ENCODE measurements at regions not wholly inside any gene's neighbourhood (a gene's known extent, or its start where the extent isn't known, plus 50 kb on each side); places are given as distances from the start of the nearest gene placed in this dataset.

DNA sequence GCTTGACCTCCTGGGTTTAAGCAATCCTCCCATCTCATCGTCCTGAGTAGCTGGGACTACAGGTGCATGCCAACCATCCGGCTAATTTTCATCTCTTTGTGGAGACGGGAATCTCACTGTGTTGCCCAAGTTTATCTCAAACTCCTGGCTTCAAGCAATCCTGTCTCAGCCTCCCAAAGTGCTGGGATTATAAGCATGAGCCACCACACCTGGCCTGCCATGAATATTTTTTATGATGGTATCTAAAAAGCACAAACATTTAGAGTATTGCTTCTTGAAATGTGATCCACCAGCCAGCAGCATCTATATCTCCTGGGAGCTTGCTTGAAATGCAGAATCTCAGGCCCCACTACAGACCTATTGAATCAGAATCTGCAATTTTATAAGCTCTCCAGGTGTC is 111.2 kb upstream of the CLDN10 start:
- Histone ChIP-seq H3K9ac (ENCODE audit: low read length) (no peak overlapping the region), H4K91ac (ENCODE audit: low read depth, low read length) (no peak overlapping the region), H2BK120ac (ENCODE audit: insufficient read depth, low read length, poor library complexity) (no peak overlapping the region), H3K79me1 (ENCODE audit: low read length) (no peaks in the 10 kb centered on the region), H2BK5ac (ENCODE audit: low read depth, low read length, poor library complexity) (no peak overlapping the region), H3K4me2 (ENCODE audit: low read length) (no peak overlapping the region), H2AFZ (ENCODE audit: insufficient read depth, low read length, poor library complexity) (no peak overlapping the region), H3K18ac (ENCODE audit: low read length) (no peak overlapping the region), H2BK12ac (ENCODE audit: low read length) (no peak overlapping the region), H3K9me3 (ENCODE audit: insufficient read depth, low read depth, low read length) (no peaks in the 10 kb centered on the region), H3K4me1 (ENCODE audit: control insufficient read depth in 1 of 2, insufficient read depth in 2 of 2, low read length in 2 of 2) (no peaks in the 10 kb centered on the region), H3K27me3 (ENCODE audit: insufficient read depth, low read length) (no peaks in the 10 kb centered on the region), H3K79me2 (ENCODE audit: control insufficient read depth, insufficient read depth, low read length, poor library complexity) (no peaks in the 10 kb centered on the region), H3K23ac (ENCODE audit: low read length) (no peak overlapping the region), H4K8ac (ENCODE audit: low read depth, low read length) (no peak overlapping the region), H3K4me3 (ENCODE audit: low read depth, low read length) (no peak overlapping the region), H3K36me3 (ENCODE audit: control insufficient read depth in 1 of 2, insufficient read depth in 2 of 2, low read length in 2 of 2) (no peaks in the 10 kb centered on the region), H3K27ac (ENCODE audit: low read depth, low read length) (no peak overlapping the region), H3K14ac (ENCODE audit: low read length) (no peak overlapping the region), H2AK5ac (ENCODE audit: low read length) (no peak overlapping the region), H4K12ac (ENCODE audit: low read depth, low read length) (no peak overlapping the region), H3K4ac (ENCODE audit: low read depth, low read length) (no peak overlapping the region)
- no CpG with 5 or more reads among the region's 3 CpGs for WGBS (ENCODE audit: extremely low coverage, insufficient coverage, insufficient read length)
- peak; percentile 69 to 86 for DNase-seq

DNA sequence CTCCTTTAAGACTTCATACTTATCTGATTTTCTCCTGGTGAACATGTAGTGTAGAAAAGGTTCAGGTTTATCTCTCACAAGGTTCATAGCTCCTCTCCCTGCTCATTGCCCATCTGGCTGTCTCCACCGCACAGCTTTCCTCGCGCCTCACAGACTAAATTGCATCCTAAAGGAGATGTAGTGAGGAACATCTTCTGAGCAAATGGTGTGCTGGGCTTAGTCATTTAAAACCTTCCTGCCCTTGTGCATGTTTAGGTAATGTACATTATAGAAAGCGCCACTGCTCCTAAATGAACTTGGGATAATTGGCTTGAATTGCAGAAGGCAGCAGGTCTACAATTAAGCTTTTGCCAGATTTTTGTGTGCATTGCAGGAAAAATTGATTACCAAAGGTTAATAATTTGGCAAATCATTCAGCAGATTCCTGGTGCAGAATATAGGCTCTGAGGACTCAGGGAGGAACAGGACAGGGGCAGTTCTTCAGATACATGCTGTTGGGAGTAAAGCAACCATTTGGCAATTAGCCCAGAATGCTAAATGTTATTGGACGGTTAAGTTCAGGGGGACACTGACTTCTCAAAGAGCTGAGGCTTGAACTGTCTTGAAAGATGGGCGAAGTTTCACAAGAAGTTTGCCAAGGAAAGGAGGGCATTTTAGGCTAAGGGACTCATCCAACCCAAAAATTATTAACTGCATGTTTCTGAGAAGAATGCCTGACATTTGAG is 108.4 kb upstream of the CLDN10 start:
- Histone ChIP-seq H4K8ac (ENCODE audit: low read depth, low read length) (no peak overlapping the region), H2AK5ac (ENCODE audit: low read length) (no peak overlapping the region), H3K4ac (ENCODE audit: low read depth, low read length) (no peak overlapping the region), H3K79me1 (ENCODE audit: low read length) (no peaks in the 10 kb centered on the region), H3K79me2 (ENCODE audit: control insufficient read depth, insufficient read depth, low read length, poor library complexity) (no peaks in the 10 kb centered on the region), H3K9ac (ENCODE audit: low read length) (no peak overlapping the region), H3K4me3 (ENCODE audit: low read depth, low read length) (no peak overlapping the region), H3K27me3 (ENCODE audit: insufficient read depth, low read length) (no peaks in the 10 kb centered on the region), H2BK12ac (ENCODE audit: low read length) (no peak overlapping the region), H4K91ac (ENCODE audit: low read depth, low read length) (no peak overlapping the region), H3K9me3 (ENCODE audit: insufficient read depth, low read depth, low read length) (no peaks in the 10 kb centered on the region), H2BK120ac (ENCODE audit: insufficient read depth, low read length, poor library complexity) (no peak overlapping the region), H3K4me1 (ENCODE audit: control insufficient read depth in 1 of 2, insufficient read depth in 2 of 2, low read length in 2 of 2) (no peaks in the 10 kb centered on the region), H3K4me2 (ENCODE audit: low read length) (no peak overlapping the region), H3K14ac (ENCODE audit: low read length) (no peak overlapping the region), H2BK5ac (ENCODE audit: low read depth, low read length, poor library complexity) (no peak overlapping the region), H3K23ac (ENCODE audit: low read length) (no peak overlapping the region), H2AFZ (ENCODE audit: insufficient read depth, low read length, poor library complexity) (no peak overlapping the region), H3K27ac (ENCODE audit: low read depth, low read length) (no peak overlapping the region), H3K36me3 (ENCODE audit: control insufficient read depth in 1 of 2, insufficient read depth in 2 of 2, low read length in 2 of 2) (no peaks in the 10 kb centered on the region), H4K12ac (ENCODE audit: low read depth, low read length) (no peak overlapping the region), H3K18ac (ENCODE audit: low read length) (no peak overlapping the region)
- DNase-seq, result no peak
- WGBS (ENCODE audit: extremely low coverage, insufficient coverage, insufficient read length), result no CpG with 5 or more reads among the region's 6 CpGs

DNA sequence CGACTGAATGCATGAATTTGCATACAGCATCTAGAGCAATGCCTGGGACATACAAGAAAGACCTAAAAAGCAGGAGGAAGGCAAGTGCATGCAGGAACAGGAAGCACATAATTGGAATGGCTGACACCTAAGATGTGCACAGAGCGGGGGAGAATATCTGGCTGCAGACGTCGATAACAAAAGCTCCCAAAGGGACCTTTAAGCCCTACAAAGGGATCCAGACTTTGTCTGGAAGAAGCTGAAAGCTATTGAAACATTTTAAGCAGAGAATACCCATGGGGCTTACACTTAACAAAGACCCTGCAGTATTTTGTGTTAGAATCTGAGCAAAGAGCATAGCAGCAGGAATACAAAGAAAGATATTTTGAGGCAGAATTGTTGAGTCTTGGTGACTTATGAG is 107.4 kb upstream of the CLDN10 start:
- Histone ChIP-seq H3K23ac (ENCODE audit: low read length) (no peak overlapping the region), H3K4me2 (ENCODE audit: low read length) (no peak overlapping the region), H4K12ac (ENCODE audit: low read depth, low read length) (no peak overlapping the region), H3K27me3 (ENCODE audit: insufficient read depth, low read length) (no peaks in the 10 kb centered on the region), H3K79me2 (ENCODE audit: control insufficient read depth, insufficient read depth, low read length, poor library complexity) (no peaks in the 10 kb centered on the region), H4K8ac (ENCODE audit: low read depth, low read length) (no peak overlapping the region), H2AFZ (ENCODE audit: insufficient read depth, low read length, poor library complexity) (no peak overlapping the region), H2BK12ac (ENCODE audit: low read length) (no peak overlapping the region), H3K4me1 (ENCODE audit: control insufficient read depth in 1 of 2, insufficient read depth in 2 of 2, low read length in 2 of 2) (no peaks in the 10 kb centered on the region), H4K91ac (ENCODE audit: low read depth, low read length) (no peak overlapping the region), H3K27ac (ENCODE audit: low read depth, low read length) (no peak overlapping the region), H3K14ac (ENCODE audit: low read length) (no peak overlapping the region), H3K4ac (ENCODE audit: low read depth, low read length) (no peak overlapping the region), H2BK120ac (ENCODE audit: insufficient read depth, low read length, poor library complexity) (no peak overlapping the region), H3K9me3 (ENCODE audit: insufficient read depth, low read depth, low read length) (no peaks in the 10 kb centered on the region), H3K4me3 (ENCODE audit: low read depth, low read length) (no peak overlapping the region), H2AK5ac (ENCODE audit: low read length) (no peak overlapping the region), H3K9ac (ENCODE audit: low read length) (no peak overlapping the region), H3K79me1 (ENCODE audit: low read length) (no peaks in the 10 kb centered on the region), H2BK5ac (ENCODE audit: low read depth, low read length, poor library complexity) (no peak overlapping the region), H3K36me3 (ENCODE audit: control insufficient read depth in 1 of 2, insufficient read depth in 2 of 2, low read length in 2 of 2) (no peaks in the 10 kb centered on the region), H3K18ac (ENCODE audit: low read length) (no peak overlapping the region)
- no peak for DNase-seq
- no CpG with 5 or more reads among the region's 4 CpGs for WGBS (ENCODE audit: extremely low coverage, insufficient coverage, insufficient read length)

DNA sequence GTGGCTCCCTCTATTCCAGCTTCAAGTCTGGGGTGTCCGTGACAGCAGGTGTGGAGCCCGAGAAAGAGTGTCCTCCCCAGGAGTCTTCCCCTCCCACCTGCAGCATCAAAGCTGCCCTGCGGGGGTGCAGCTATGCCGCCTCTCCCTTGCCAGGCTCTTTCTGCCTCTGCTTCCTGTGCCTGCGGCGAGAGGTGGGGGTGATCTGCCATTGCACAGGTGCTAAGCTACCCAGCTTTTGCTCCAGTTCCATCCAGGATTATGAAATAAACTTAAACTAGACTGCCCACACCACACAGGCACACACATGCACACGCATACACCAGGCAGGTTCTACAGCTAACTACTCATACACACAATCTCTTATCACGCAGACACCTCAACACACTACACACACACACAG is 104.7 kb upstream of the CLDN10 start:
- Histone ChIP-seq H2BK5ac (ENCODE audit: low read depth, low read length, poor library complexity) (no peak overlapping the region), H3K4me3 (ENCODE audit: low read depth, low read length) (no peak overlapping the region), H3K27ac (ENCODE audit: low read depth, low read length) (no peak overlapping the region), H3K4me2 (ENCODE audit: low read length) (no peak overlapping the region), H2AFZ (ENCODE audit: insufficient read depth, low read length, poor library complexity) (no peak overlapping the region), H4K8ac (ENCODE audit: low read depth, low read length) (no peak overlapping the region), H3K79me2 (ENCODE audit: control insufficient read depth, insufficient read depth, low read length, poor library complexity) (no peaks in the 10 kb centered on the region), H3K36me3 (ENCODE audit: control insufficient read depth in 1 of 2, insufficient read depth in 2 of 2, low read length in 2 of 2) (no peaks in the 10 kb centered on the region), H2AK5ac (ENCODE audit: low read length) (no peak overlapping the region), H2BK120ac (ENCODE audit: insufficient read depth, low read length, poor library complexity) (no peak overlapping the region), H3K4ac (ENCODE audit: low read depth, low read length) (no peak overlapping the region), H3K79me1 (ENCODE audit: low read length) (no peaks in the 10 kb centered on the region), H3K27me3 (ENCODE audit: insufficient read depth, low read length) (no peaks in the 10 kb centered on the region), H3K18ac (ENCODE audit: low read length) (no peak overlapping the region), H4K12ac (ENCODE audit: low read depth, low read length) (no peak overlapping the region), H3K9ac (ENCODE audit: low read length) (no peak overlapping the region), H2BK12ac (ENCODE audit: low read length) (no peak overlapping the region), H3K14ac (ENCODE audit: low read length) (no peak overlapping the region), H3K9me3 (ENCODE audit: insufficient read depth, low read depth, low read length) (no peaks in the 10 kb centered on the region), H3K4me1 (ENCODE audit: control insufficient read depth in 1 of 2, insufficient read depth in 2 of 2, low read length in 2 of 2) (no peaks in the 10 kb centered on the region), H4K91ac (ENCODE audit: low read depth, low read length) (no peak overlapping the region), H3K23ac (ENCODE audit: low read length) (no peak overlapping the region)
- no CpG with 5 or more reads among the region's 8 CpGs for WGBS (ENCODE audit: extremely low coverage, insufficient coverage, insufficient read length)
- no peak for DNase-seq
